NCI-H82 (cell line): ENCODE measurements at regions not wholly inside any gene's neighbourhood (a gene's known extent, or its start where the extent isn't known, plus 50 kb on each side); places are given as distances from the start of the nearest gene placed in this dataset.

Experiments
- DNase-seq: peaks from one replicate; lab custom pipeline; 2025; lab: John Stamatoyannopoulos, UW

DNA sequence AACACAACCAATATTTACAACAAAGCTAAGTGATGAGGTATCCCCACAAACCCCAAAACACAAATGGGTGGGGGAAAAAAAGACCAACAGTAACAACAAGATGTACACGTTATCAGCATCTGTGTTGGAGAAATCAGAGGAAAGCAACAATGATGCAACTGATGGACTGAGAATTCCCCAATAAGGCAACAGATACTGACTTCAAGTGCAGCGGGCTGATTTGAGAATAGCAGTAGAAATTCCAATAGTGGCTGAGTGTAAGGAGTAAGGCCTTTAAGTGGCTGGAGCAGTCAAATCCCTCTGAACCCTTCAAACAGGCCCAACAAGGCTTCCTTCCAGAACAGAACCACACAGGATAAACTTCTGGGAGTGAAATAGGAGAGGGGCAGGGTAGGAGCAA lies 97.6 kb downstream of the TM2D1 start:
- no peak for DNase-seq

DNA sequence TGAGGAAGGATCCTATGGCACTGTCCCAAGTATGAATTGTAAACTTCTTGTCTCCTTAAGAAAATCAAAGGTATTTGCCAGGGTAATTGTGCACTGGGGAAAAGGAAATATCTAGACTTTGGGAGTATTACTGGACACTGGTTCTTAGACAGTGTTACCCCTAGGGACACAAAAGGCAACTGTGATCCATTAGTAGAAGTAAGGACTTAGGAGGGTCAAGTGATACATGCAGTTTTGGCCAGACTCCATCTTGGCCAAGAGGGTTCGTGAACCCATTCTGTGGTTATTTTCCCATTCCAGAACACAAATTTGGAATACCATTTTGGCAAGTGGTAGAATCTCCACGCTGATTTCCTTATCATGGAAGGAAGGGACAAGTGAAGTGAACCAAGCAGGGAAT lies 98.1 kb downstream of the TM2D1 start:
- DNase-seq = no peak

DNA sequence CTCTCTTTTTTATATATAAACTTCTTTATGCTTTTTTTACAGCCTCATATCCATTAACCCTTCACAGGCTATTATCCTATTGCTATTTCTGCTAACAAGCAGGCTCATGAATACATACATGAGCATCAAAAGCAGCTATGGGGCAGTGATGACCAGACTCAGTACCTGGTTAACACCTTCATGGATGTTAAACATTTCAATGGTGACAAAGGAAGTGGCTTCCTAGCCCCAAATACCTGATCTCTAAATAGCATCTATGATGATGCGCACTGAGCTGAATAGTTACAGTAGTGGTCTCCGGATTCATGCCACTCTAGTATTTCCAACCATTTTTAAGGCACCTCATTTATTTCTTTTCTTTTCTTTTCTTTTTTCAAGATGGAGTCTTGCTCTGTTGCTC lies 101.1 kb downstream of the TM2D1 start:
- DNase-seq = no peak

DNA sequence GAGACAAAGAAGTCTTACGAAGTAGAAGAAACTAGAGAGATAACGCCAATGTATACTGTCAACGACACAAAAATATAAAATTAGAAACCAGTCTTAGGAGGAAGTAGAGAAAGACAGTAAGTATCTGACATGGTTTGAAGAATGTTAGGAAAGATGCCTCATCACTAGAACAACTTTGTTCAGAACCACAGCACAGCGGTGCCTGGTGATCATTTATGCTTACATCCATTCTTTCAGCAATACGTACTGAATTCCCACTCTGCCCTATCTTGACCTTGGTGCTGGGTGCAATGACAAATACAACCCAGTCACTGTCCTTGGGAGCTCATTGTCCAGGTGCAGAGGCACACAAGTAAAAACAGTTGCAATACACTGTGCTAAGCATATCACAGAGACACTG lies 104.4 kb downstream of the TM2D1 start:
- no peak for DNase-seq

DNA sequence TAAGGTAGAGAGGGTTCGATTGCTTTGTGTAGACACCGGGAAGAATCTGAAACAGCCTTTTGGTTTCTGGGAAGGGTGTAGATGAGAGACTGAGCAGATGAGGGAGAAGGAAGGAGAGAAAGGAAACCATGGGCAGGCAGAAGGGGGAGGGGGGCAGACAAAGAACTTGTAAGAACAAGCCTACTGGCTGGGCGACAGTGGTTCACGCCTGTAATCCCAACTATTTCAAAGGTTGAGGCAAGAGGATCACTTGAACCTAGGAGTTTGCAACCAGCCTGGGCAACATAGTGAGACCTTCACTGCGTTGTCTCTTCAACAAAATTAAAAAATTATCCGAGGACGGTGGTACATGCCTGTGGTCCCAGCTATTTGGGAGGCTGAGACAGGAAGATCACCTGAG lies 106.2 kb downstream of the TM2D1 start:
- no peak for DNase-seq

DNA sequence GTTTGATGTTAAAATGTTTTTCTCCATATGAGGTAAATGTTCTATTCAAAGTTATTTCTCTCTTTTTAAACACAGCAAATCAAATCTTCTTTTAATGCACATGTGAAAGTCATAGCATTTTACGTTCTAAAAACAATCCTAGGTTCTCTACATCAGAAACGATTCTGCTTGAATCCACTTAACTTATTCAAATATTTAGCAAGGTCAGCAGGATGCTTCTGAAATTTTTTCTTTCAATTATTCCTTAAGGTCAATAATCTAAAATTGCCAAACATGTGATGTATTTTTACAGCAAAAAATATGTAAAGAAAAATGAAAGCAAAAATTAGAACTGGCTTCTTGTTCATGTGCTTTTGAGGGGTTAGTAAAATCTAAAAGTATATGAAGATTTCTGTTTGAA lies 106.7 kb downstream of the TM2D1 start:
- no peak for DNase-seq

DNA sequence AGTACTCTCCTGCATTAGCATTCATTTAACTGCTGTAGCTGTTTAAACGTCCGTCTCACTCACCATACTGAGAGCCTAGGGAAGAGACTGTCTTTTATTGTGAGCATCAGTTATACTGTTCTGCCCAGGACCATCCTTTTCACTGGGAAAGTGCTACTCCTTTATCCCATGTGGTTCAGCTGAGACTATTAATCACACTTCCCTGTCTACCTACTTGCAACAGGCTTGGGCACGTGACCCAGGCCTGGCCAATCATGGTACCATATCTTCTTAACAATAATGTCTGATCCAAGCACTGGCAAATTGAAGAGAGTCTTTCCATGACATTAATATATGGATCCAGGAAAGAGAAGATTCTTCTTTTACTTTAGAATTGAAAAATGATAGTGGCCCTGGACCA lies 108.1 kb downstream of the TM2D1 start:
- DNase-seq = no peak

DNA sequence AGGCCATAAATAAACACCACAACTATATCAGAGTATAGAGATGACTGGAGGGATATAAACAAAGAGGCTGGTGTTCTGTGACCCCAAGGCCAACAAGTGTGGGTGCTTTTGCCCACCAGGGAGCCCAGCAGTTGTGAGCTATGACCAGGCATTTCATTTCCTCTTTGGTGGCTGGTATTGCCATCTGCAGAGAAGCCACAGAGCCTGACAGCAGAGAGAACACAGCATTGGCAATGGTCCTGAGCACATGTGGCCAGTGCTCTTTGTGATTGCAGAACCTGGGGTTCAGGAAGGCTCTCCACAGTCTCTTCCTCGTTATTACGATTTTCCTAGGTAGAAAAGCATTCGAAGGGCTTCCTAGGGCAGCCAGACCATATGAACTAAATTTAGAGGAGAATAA lies 112.3 kb downstream of the TM2D1 start:
- no peak for DNase-seq

DNA sequence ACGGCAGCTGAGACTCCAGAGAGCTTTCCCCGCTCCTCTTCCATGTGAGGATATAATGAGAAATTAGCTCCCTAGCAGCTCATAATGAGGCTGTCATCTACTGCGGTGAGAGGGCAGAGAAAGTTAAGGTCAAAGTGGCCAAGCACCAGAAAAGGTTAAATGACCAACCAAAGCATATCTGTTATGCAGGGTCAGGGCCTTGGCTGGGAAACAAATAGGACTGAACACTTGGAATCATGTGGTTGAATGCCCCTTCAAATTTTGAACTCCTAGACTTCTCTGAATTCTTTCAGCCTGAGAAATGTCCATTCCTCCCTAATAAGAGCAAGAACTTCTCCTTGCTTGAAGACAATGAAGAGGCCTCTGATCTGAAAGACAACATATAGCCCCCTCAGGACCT lies 115.9 kb downstream of the TM2D1 start:
- DNase-seq = no peak

DNA sequence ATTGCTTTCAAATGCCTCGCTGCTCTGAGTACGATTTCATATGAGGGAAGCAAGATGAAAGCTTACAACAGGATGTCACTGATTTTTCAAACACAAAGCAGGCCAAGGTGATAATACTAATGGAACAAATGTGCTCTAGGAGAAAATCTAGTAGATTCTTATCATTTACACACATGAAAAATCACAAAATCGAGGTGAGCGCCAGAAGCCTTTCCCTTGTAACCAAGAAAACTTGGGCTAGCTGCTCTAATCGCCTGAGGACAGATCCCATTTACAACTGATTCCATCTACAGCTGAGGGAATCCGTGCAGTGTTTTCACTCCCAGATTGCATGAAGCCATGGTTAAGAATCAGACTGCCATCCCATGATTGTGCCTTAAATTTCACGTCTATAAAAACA lies 117.5 kb downstream of the TM2D1 start:
- DNase-seq = no peak

DNA sequence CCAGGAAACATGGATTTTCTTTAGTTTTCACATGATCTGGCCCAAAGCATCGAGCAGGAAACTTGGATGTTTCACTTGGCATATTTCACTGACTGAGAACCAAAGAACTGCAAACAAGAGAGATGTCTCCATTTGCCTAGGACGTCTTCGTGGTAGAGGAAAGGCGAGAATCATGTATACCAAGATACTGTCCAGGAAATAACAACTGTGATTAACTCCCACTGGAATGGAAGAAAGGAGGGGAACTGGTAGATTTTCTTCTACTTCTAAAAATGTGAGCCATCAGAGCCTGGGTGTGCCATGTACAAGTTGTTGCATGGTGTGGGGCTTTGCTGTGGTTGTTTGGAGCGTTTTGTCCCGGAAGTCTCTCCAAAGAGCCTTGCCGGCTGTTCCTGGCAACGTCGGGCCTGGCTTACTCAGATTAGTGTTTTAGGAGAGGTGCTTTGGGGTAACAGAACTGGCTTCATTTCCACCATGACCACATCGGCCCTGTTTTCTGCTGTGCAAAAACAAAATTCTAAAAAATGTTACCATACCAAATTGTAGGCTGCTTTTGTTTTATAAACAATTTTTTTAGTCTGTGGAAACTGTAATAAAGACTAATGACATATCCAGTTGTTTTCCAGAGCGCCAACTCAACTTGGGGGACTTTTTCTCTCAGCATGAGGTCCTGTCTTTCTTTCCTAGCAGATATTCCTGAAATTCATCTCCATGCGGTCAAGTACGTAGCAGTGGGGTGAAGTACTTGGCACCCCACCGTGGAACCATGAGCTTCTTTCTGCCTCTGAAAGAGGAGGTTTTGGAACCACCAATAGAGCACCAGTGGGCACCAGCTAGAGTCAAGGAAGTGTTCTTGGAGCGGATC lies 118.3 kb downstream of the TM2D1 start:
- DNase-seq = no peak

DNA sequence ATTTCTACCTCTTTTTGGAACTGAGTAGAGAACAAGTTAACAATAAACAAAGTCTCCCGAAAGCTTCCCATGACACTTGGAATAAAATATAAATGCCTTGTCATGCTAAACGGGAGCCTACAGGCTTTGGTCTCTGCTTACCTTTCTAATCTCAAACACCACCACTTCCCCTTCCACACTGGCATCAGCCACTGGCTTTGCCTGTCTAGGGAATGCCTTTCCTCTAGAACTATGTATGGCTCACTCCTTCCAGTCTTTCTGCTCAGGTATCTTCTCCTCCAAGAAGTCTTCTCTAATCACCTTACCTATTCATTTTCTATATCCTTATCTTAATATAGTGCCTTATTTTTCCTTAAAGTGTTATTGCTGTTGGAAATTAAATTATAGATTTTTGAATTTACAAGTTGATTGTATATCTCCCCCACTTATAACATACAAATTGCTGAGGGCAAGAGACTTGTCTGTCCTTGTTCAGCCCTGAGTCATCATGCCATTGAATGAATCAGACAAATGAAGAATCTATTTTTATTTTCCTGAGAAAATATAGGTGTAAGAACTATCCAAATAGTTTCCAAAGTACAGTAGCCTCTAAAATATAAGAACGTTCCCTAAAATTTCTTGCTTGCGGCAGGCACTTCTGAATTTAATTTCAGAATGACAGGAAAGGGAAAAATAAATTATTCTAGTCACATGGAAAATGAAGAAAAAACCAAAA lies 119.2 kb downstream of the TM2D1 start:
- no peak for DNase-seq

DNA sequence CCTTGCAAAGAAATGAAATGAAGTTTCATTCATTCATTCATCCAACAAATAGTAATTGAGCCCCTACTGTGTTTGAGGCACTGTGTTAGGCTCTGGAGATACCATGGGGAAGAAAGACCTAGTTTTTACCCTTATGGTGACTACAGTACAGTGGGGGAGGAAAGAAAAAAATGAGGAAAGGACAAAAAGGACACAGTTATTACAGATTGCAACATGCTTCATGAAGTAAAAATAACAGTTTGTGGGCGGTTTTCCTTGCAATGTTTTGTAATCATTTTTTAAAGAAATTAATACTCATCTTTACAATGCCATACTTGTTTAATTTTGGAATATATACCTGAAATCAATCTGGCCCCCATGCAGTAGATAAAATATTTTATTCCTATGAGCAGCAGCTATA lies 120.3 kb downstream of the TM2D1 start:
- no peak for DNase-seq

DNA sequence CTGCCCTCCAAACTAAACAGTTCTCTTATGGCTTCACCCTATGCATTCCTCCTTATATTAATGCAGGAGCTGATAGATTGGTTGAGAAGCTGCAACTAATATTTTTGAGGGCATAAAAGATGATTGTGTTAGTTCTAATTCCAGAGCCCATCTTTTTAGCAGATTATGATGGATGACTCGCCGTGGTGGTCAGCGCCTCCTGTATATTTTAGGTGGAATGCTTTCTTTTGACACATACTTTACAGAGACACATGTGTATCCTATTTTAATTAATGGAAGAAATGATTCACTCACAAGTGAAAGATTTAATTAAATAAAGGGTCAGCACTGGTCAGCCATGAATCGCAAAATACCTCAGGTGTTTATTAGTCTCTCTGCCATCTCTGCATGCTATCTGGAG lies 120.7 kb downstream of the TM2D1 start:
- DNase-seq = no peak

DNA sequence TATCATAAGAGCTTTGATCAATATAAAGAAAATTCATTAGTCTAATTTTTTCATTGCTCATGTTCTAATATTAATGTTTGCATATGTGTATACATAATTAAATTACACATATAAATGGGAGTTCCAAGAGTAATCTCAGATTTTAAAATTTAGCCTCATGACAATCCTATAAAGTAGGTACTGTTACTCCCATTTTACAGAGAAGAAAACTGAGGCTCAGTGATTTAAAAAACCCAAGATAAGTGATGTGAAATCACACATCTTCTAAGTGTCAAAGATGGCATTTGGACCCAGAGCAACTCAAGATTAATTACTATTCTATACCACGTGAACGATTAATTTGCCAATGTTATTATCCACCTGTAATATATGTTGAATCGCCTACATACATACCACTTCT lies 122.3 kb downstream of the TM2D1 start:
- no peak for DNase-seq

DNA sequence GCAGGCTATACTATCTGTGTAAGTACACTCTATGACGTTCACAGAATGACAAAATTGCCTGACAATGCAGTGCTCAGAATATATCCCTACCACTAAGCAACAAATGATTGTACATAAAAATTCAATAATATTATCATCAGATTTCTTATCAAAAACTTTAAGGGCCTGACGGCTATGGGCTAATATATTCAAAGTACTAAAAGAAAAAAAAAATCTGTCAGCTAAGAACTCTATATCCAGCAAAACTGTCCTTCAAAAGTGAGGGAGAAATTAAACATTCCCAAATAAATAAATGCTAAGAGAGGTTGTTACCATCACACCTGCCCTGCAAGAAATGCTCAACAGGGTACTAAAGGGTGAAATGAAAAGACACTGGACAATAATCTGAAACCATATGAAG lies 127.3 kb downstream of the TM2D1 start:
- no peak for DNase-seq

DNA sequence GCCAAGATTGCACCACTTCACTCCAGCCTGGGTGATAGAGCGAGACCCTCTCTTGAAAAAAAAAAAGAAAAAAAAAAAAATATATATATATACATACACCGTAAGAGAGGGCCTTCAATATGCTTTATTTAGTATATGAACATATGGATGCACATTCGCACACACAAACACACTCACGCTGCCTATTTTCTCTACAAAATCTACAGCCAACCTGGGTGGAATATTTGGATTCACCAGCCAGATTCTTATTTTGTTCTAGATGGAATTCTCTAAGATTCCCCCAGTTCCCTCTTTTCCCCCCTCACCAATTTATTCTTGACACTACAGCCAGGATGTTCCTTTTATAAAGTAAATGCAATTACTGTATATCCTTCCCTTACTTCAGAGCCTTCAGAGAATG lies 131.6 kb downstream of the TM2D1 start:
- no peak for DNase-seq

DNA sequence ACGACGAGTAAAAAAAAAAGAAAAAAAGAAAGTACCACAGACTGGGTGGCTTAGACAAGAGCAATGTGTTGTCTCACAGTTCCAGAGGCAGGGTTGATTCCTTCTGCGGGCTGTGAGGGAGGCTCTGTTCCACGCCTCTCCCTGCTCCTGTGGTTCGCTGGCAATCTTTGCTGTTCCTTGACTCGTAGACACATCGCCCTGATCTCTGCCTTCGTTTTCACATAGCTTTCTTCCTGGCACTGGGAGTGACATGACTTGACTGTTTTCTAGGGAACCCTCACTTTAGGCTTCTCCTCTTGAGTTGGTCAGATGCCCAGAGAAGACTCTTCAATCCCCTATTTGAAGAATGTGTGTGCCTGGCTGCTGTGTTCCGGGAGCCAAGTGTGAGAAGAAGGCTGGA lies 133.6 kb downstream of the TM2D1 start:
- DNase-seq = no peak

DNA sequence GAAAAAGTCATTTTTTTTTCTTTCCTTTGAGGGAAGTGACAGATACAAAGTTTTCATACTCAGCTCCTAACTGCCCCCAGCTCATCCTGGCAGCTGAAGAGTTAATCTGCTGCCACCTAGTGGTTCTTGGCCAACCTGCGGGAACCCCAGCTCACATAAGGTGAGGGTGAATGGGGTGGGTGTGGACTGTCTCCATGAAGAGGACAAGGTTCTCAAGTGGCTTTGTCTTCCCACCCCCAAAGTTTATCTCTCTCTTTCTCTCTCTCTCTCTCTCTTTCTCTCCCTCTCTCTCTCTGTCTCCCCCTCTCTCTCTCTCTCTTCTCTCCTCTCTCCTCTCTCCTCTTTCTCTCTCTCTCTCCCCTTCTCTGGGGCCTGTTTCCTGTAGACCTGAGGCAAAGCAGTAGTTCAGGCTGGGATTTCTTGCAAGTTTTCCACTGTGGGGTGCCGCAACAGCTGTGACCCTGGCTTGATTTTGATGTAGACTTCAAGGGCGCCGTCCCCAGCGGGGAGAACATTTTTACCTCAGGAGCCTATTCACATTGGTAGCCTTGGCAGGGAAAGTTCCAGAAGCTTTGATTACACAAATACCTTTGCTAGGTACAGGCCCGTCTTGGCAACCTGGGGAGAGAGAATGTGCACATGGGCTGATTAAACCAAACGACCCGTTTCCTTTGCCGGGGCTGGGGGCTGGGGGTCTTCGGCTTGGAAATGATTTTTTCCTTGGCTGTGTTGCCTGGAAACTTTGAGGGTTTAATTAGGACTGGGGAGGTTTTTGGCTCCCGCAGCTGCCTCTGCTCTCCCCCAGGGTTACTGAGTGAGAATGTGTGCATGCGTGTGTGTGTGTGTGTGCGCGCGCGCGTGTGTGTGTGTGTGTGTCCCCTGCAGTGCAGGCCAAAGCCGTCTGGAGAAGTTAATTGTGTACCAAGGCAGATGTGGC lies 135.9 kb downstream of the TM2D1 start:
- peak; percentile 92 for DNase-seq

DNA sequence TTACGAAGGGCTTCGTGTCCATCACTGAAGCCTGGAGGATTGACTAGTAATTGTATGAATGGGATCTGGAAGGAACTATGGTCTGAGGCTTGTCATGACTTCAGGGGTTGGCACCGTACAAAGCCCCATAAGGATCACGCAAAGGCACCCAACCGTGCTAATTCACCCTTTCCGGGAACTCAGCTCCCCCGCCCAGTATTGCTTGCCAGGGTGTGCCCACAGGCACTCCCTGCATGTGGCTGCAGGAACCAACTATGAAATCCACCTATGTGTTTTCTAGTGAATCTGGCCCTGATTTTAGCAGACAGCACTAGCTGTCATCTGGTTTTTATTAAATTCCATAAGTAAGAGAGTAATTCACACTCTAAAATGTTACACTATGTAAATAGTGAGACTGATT lies 139.2 kb downstream of the TM2D1 start:
- no peak for DNase-seq

DNA sequence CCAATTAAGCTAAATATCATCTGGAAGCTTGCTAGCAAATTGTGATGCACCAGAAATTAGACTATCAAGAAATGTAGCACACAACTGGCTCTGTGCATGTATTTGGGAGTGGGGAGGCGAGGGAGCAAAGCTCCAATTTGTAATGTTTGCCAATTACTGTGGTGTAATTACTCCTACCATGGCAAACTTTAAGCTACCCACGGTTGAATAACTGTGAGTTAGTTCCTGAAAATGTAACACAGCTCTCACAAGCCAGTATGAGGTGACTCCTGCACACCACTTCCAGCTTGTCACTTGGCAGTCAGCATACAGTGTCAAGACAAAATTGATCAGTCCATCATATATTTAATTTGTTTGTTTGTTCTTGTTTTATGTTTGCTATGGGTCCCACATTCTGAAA lies 141.2 kb downstream of the TM2D1 start:
- no peak for DNase-seq

DNA sequence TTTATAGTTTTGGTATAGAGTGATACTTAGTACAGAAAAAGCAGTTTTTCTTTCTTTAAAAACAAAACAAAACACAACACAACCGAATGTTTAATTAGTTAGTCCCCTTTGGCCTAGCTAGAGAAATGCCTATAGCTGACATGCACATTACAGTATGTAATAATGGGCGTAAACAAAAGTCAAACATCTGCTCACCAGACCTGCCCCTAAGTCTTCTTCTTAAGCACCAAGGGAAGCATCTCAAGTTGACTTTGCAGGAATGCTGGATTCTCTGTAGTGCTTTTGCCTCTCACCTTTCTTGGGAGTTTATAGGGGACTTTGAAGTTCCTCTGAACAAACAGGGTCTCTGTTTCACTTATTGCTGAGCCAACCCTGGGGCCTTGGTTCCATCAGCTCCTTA lies 143.7 kb downstream of the TM2D1 start:
- DNase-seq = no peak

DNA sequence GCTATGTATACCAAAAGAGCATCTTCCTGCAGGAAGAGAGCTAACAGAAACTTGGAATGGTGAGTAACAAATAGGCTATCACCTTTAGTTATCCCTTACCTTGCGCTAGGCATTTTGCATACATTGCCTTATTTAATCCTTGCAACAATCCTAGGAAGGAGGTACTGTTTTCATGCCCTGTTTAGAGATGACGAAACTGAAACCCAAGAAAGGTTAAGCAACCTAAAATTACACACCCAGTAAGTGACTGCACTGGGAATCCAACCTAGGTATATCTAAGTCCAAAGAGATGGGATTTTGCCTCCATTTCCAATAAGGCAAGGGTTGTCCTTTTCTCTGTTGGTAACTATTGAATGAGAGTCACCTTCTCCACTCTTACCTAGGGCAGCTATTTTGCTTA lies 144.5 kb downstream of the TM2D1 start:
- no peak for DNase-seq
